ENCODE measurements at regions not wholly inside any gene's neighbourhood (a gene's known extent, or its start where the extent isn't known, plus 50 kb on each side); places are given as distances from the start of the nearest gene placed in this dataset.
A peak's percentile ranks its signal among the peaks of the same experiment; 100 is the strongest.

DNA sequence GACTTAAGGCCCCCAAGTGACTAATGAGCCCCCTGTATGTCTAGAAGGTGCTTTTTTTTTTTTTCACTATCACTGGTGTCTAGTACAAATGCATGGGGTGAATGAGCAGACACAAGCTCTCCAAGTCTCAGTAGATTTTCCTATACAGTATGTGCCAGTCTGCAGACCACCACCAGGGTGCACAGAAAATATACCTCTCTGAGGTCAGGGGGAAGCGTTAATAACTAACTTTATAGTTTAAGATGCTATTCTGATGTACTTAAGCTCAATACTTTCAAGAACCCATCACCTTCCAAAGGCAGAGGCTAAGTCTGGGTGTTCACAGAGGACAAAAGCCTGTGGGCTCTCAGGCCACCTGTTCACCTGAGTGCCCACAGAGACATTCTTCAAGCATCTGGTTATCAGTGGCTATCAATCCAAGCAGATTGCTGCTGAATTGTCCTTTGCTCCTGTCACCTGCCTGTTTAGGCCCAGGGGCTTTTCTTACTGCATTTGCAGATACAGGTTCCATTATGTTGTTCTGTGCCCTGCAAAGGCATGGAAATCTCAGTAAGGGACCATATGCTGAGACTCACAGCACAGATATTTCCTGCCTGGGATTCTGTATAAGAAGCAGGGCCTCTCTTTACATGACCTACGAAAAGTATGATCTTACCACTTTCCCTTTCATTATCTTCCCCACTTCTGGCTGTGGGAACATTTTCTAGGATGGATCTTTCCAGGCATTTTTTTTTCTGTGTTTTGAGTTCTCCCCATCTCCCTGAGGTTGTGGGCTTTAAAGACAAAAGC is 534.6 kb downstream of the TNS1 start:
- no peak for DNase-seq

DNA sequence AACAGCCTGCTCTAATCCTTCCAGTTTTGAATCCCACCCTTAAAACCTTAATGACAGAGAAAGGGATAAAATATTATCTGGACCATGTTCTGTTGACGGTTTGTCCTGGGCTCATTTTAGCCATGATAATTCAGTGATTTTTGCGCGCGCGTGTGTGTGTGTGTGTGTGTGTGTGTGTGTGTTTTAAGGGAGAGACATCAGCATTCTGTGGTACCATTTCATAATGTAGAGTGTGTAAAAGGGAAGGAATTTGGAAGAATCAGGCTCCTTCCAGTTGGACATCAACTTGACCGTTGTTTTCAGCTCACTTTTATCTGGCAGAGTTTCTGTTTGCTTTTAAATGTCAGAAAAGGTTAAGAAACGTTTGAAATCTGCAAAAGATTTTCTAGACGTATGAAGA is 535.5 kb downstream of the TNS1 start:
- no peak for DNase-seq

DNA sequence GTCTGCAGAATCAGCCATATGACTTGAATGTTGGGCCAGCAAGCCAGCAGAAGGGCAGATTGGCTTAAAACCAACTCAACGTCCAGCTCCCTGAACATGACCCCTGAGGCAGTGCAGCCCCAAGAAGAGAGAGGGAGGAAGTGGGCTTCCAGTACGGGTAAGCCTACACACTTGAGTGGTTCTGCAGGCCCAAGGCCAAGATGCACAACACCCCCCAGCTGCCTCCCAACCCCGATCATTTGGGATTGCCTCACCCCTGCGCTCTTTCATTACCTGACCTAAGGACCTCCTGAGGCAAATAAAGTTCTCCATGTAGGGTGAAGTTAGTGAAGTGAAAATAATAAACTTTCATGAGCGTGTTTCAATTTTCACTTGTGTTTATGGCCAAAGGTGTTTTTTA is 536.0 kb downstream of the TNS1 start:
- no peak for DNase-seq

- no peak for DNase-seq
Observed at GRCh38 chr2:217466104-217466503, 536.7 kb downstream of the TNS1 start.

DNA sequence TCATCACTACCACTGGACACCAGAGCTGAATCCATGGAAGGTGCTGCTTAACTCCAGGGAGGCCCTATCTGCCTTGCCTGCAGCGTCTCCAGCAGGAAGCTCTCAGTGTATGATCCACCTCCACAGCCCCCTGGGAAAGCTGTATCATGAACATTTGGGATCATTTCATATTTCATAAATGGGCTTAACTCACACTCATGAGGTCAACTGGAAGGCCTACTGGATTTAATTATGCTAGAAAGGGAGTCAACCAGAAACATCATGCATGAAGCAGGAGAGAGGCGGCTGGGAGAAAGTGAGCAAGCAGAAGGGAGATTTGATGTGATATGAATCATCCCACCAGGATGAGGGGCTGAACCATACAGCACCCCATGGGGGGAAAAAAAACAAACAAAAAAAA is 537.7 kb downstream of the TNS1 start:
- no peak for DNase-seq

DNA sequence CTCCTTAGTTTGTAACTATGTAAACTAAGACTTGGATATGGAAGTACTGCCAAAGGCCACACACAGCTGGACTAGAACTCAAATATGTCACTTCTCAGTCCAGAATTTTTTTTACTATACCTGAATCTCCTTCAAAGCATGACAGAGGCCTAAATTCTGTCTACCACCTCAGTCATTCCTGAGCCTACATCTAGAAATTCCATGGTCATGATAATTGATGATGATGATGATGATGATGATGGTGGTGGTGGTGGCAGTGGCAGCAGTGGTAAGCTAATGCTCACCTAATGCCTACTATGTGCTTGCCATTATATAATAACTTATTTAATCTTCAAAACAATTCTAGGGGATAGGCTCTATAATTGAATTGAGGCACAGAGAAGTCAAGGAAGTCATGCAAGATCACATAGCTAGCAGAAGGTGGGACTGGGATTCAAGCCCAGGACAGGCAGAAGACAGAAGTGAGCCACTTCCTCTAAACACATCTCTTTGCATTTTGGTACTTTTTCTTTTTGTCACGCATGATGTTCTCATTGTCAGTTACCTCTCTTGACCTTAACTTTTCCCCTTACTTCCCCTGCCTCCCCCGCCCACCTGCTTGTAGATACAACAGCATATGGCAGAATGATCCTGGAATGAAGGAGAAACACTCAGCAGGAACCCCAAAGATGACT is 539.3 kb downstream of the TNS1 start:
- no peak for DNase-seq

GRCh38 chr2:217462121-217462520 is 540.7 kb downstream of the TNS1 start:
- no peak for DNase-seq

DNA sequence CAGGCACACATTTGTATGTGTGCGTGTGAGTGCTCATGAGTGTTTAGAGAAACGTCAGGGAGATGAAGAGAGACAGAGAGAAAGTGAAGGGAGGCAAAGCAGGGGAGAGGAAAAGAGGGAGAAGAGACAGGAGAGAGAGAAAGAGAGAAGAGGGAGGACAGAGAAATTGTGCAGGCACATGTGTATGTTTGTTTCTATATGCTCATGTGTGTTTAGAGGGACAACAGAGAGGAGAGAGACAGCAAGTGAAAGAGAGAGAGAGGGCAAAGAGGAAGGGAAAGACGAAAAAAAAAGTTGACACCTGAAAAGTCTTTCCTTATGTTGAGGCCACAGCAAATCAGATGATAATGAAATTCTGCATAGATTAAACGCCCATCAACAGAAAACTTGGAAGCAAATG is 541.1 kb downstream of the TNS1 start:
- no peak for DNase-seq

DNA sequence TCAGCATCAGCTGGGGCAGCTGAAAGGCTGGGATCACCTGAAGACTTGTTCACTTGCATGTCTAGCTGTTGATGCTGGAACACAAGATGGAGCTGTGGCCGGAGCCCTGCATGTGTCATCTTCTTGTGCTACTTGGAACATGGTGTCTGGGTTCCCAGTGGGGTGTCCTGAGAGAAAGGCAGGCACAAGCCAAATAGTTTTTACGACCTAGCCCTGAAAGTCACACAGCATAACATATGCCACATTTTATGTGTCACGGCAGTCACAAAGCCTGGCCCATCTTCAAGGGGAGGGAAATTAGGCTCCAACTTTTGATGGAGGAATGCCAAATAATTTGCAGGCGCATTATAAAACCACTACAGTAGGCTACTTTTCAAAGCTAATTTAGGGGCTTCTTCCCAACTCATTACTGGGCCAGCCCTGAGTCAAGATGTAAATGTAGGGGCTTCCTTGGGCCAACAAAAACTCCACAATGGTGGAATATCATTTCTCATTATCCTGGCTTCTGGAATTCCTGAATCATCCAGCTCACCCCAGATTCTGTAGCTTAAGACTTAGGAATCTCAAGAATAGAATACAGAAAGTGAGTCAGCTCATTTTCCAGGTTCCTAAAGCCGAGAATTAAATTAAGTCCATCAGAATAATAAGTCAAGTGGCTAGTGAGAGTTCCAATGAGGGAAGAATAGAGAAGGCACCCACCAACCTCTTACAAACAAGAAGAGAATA is 543.0 kb downstream of the TNS1 start:
- no peak for DNase-seq

GRCh38 chr2:217459016-217459415 is 543.8 kb downstream of the TNS1 start:
- DNase-seq: no peak

GRCh38 chr2:217456016-217456415 is 546.8 kb downstream of the TNS1 start:
- DNase-seq: no peak

DNA sequence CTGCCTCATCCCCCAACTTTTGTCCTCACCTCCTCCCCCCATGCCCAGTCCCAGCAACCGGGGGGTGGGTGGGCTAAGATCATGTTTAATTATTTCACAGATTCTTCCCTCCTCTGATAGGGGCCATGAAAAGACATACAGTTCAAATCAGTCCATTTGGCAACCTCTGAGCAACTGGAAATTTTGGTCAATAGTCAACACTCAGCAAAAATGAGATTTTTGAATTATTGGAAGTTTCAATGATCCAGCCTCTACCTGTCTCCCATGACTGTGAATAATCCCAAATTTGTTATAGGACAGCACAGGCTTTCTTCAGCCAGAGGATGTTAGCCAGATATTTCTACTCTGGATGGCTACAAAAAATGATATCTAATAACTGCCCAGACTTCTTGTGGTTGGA is 549.9 kb downstream of the TNS1 start:
- DNase-seq: no peak

DNA sequence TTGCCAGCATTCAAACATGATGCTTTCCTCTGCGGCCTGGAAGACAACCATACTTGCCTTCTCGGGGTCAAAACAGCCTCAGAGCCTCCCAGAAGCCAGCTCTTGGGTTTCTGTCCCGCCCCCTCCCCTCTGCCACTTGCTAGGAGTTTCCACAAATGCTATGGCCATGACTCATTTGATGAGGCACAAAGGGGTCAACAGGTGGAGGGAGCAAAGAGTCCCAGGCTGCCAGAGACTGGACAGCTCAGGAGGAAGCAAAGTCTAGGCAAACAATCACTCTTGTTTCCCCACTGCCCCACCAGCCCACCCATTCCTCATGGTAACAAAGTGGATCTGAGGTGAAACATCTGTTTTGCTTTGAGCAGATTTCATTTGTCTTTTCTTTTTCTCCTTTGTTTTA is 551.1 kb downstream of the TNS1 start:
- DNase-seq: no peak

GRCh38 chr2:217449444-217449843 is 553.4 kb downstream of the TNS1 start:
- DNase-seq: no peak

GRCh38 chr2:217448860-217449259 is 553.9 kb downstream of the TNS1 start:
- no peak for DNase-seq

GRCh38 chr2:217445723-217446122 is 557.1 kb downstream of the TNS1 start:
- no peak for DNase-seq

DNA sequence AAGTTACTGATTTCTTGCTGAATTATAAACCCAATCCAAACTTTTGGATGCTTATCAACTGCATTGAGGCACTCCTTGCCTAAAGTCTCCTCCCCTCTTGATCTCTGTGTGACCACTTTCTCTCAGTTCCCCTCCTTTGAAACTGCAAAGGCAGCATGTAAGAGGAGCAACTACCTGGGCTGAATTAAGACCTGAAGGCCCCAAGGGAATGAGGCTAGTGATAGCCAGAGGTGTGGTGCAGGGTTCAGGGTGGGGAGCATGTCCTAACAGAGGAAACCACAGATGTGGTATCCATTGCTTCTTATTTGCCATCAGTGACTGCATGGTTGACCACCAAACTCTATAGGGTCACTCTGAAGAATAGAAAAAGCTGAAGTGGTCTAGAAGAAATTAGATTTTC is 557.9 kb downstream of the TNS1 start:
- no peak for DNase-seq

- DNase-seq: no peak
Observed at GRCh38 chr2:217444509-217444908, 558.3 kb downstream of the TNS1 start.

DNA sequence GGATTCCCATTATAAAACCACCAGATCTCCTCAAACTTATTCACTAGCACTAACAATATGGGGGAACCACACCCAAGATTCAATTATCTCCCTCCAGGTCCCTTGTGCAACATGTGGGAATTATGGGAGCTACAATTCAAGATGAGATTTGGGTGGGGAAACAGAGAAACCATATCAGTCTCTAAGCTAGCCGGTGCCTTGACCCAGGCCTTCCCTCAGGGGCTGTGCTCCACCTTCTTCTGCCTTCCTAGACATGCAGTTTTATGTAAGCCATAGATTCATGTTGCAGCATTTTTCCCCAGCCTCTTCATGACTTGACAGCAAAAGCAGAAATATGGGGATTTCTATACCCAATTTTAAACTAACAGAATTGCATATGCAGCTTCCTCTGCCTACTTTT is 559.2 kb downstream of the TNS1 start:
- DNase-seq: no peak

GRCh38 chr2:217440000-217440399 is 562.8 kb downstream of the TNS1 start:
- DNase-seq: no peak

- peak; percentile 71 for DNase-seq
Observed at GRCh38 chr2:217438821-217439220, 564.0 kb downstream of the TNS1 start.

DNA sequence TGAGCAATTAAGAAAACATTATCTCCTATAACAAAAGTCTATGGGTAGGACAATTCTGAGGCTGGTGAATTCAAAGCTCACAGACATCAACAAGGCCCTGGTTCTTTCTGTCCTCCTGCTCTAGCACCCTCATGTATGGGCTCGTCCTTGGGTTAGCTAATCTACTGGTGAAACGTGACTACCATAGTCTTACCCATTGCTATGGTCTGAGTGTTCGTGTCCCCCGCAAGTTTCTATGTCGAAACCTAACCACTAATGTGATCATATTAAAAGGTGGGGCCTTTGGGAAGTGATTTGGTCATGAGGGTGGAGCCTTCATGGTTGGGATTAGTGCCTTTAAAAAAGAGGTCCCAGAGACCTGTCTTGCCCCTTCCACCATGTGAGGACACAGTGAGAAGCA is 564.7 kb downstream of the TNS1 start:
- DNase-seq: peak; percentile 6

DNA sequence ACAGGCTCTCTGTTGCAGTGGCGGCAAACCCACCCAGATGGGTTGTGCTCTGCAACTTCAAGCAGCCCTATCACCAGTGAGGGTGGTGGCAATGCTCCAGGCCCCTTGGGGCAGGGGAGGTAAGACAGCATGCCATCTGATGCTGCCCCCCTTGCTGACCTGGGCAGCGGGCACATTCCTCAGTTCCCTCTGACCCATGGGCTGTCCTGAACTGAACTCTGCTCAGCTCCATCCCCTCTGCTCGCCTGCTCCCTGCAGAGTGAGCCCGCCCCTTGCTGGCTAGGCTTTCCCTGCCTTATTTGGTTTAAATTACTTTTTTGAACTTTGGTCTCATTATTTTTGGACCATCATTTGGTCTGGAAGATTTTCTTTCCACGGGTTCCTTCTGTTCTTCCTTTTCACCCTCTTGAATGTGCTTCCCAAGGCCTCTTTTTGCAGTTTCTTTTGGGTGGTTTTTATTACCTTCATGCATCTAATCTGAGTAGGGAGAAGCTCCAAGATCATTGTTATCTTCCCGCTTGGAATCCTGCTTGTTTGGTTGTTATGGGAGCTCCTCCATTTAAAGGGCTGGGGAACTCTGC is 565.4 kb downstream of the TNS1 start:
- DNase-seq: no peak

DNA sequence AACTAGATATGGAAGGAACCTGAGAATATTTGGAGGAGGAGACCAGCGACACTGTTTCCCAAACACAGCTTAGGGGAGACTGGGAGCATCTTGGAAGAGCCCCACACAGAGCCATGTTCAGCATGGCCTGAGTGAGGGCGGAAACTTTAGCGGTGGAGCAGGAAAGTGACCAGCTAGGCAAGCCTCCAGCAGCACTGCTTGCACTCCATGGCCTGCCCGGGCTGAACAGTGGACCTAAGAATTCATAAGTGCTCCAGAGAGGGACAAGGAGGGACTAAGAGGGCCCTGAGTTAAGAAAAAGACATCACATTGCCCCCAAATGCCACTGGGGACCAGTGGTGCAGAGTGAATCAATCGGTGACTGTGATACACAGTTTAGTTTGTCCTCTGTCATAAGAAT is 566.4 kb downstream of the TNS1 start:
- no peak for DNase-seq
